Neuronal stem cell (in vitro differentiated cells): ENCODE measurements at regions not wholly inside any gene's neighbourhood (a gene's known extent, or its start where the extent isn't known, plus 50 kb on each side); places are given as distances from the start of the nearest gene placed in this dataset.
"Not testable (repeated sequence)": the region's sequence is repeated elsewhere in the genome, so short reads cannot be mapped to it uniquely, and the experiment has no call there.

Experiments
- DNase-seq: peaks from one replicate; pipeline ENCODE4 v3.0.0-alpha.2; 2013; ENCODE audit warnings: low spot score
- H2AFZ ChIP-seq: one replicate; pipeline ENCODE4 v1.6.1; 2013; ENCODE audit warnings: mild to moderate bottlenecking, low read length, inconsistent platforms
- H2AK5ac ChIP-seq: 2 replicates; pipeline ENCODE4 v1.6.1; 2013; ENCODE audit warnings: low read depth, mild to moderate bottlenecking, inconsistent platforms, low read length, moderate library complexity, mixed read lengths
- H2BK120ac ChIP-seq: 2 replicates; pipeline ENCODE4 v1.6.1; 2013; ENCODE audit warnings: low read depth, mild to moderate bottlenecking, inconsistent platforms, low read length, moderate library complexity, mixed read lengths
- H2BK12ac ChIP-seq: one replicate; pipeline ENCODE4 v1.6.1; 2013; ENCODE audit warnings: low read length, inconsistent platforms
- H2BK15ac ChIP-seq: 2 replicates; pipeline ENCODE4 v1.6.1; 2013; ENCODE audit warnings: mild to moderate bottlenecking, low read length, inconsistent platforms, mixed read lengths
- H2BK5ac ChIP-seq: one replicate; pipeline ENCODE4 v1.6.1; 2013; ENCODE audit warnings: inconsistent platforms, mild to moderate bottlenecking, low read length, moderate library complexity
- H3K14ac ChIP-seq: one replicate; pipeline ENCODE4 v1.6.1; 2013; ENCODE audit warnings: low read length, inconsistent platforms
- H3K18ac ChIP-seq: 2 replicates; pipeline ENCODE4 v1.6.1; 2013; ENCODE audit warnings: low read length, inconsistent platforms
- H3K23ac ChIP-seq: 2 replicates; pipeline ENCODE4 v1.6.1; 2013; ENCODE audit warnings: low read depth, mild to moderate bottlenecking, mixed read lengths, low read length, inconsistent platforms; ENCODE audit not compliant: poor library complexity
- H3K27ac ChIP-seq: replicated peaks from 3 replicates; pipeline ENCODE4 v1.5.1; 2013; ENCODE audit warnings: low read length, inconsistent platforms
- H3K27me3 ChIP-seq, 3 experiments: 2 replicates each; pipeline ENCODE4 v1.6.1; 2013; ENCODE audit warnings: low read length in 3 of 3, mild to moderate bottlenecking in 2 of 3, inconsistent platforms in 1 of 3, low read depth in 1 of 3, mixed read lengths in 1 of 3, moderate library complexity in 1 of 3; ENCODE audit not compliant: control insufficient read depth in 3 of 3, insufficient read depth in 3 of 3
- H3K36me3 ChIP-seq, 2 donors: replicated peaks in 1 of 2; 2 replicates each; pipeline ENCODE4 v1.6.1; 2013; ENCODE audit warnings: low read length in 2 of 2; ENCODE audit not compliant: control insufficient read depth in 2 of 2, insufficient read depth in 2 of 2
- H3K4ac ChIP-seq: 2 replicates; pipeline ENCODE4 v1.6.1; 2013; ENCODE audit warnings: inconsistent platforms, mild to moderate bottlenecking, low read length, moderate library complexity
- H3K4me1 ChIP-seq, 2 donors: 1 replicate in 1 of 2; 2 replicates in 1 of 2; pipeline ENCODE4 v1.6.1; 2013; ENCODE audit warnings: low read length in 2 of 2, low read depth in 1 of 2; ENCODE audit not compliant: control insufficient read depth in 2 of 2, insufficient read depth in 1 of 2
- H3K4me2 ChIP-seq: one replicate; pipeline ENCODE4 v1.6.1; 2013; ENCODE audit warnings: mild to moderate bottlenecking, low read length, inconsistent platforms; ENCODE audit not compliant: insufficient read depth, poor library complexity, severe bottlenecking
- H3K4me3 ChIP-seq, 2 donors: 2 replicates each; pipeline ENCODE4 v1.5.1; 2013; ENCODE audit warnings: low read length in 2 of 2, mild to moderate bottlenecking in 2 of 2, inconsistent platforms in 1 of 2, moderate library complexity in 1 of 2
- H3K79me1 ChIP-seq: one replicate; pipeline ENCODE4 v1.6.1; 2013; ENCODE audit warnings: low read depth, mild to moderate bottlenecking, inconsistent platforms, low read length, moderate library complexity
- H3K9ac ChIP-seq: one replicate; pipeline ENCODE4 v1.6.1; 2013; ENCODE audit warnings: mild to moderate bottlenecking, low read depth, low read length, inconsistent platforms; ENCODE audit not compliant: poor library complexity
- H3K9me3 ChIP-seq, 2 donors: replicated peaks in 1 of 2; 2 replicates each; pipeline versions ENCODE3 to v1.6.1; 2013; ENCODE audit warnings: low read length in 2 of 2, mild to moderate bottlenecking in 2 of 2, inconsistent platforms in 1 of 2, low read depth in 1 of 2, mixed read lengths in 1 of 2, moderate library complexity in 1 of 2; ENCODE audit not compliant: control insufficient read depth in 2 of 2, insufficient read depth in 1 of 2
- H4K8ac ChIP-seq: one replicate; pipeline ENCODE4 v1.6.1; 2013; ENCODE audit warnings: low read depth, mild to moderate bottlenecking, inconsistent platforms, low read length, moderate library complexity
- H4K91ac ChIP-seq: one replicate; pipeline ENCODE4 v1.6.1; 2013; ENCODE audit warnings: low read length, low read depth, mild to moderate bottlenecking, inconsistent platforms; ENCODE audit not compliant: poor library complexity
- WGBS, 2 donors: extraction: QIAGEN DNeasy Blood & Tissue Kit; methylation state at CpG; one replicate each; pipeline ENCODE4 v1.1.7; 2013; ENCODE audit warnings: missing lambda C conversion rate in 2 of 2, mixed read lengths in 1 of 2; ENCODE audit not compliant: insufficient read length in 2 of 2, insufficient replicate concordance in 1 of 2; ENCODE audit errors: extremely low coverage in 2 of 2; 5-methylcytosine and 5-hydroxymethylcytosine counted together

DNA sequence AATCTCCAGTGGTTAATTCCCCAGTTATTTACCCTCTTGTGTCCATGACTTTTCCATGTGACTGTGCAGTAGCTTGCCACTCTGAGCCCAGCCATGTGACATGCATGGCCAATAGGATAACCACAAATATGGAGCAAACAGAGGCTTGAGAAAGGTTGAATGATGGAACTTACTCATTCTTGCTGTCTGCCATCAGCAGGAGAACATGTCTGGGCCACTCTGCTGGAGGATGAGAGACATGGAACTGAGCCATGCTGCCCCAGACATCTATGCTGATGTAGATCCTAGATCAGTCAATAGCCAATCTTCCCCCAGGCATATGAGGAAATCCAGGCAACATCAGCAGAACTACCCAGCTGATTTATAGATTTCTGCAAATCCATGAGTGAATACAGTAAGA lies 992.3 kb upstream of the FANCL start:
- Histone ChIP-seq H2AFZ (no peak overlapping the region), H2AK5ac (no peak overlapping the region), H3K36me3 (no peaks in the 10 kb centered on the region), H3K14ac (no peak overlapping the region), H4K8ac (no peak overlapping the region), H3K23ac (no peak overlapping the region), H2BK5ac (no peak overlapping the region), H3K4me3 (no peak overlapping the region), H3K9ac (no peak overlapping the region), H3K18ac (no peak overlapping the region), H3K4me1 (no peaks in the 10 kb centered on the region), H3K4me2 (no peak overlapping the region), H3K4ac (no peak overlapping the region), H2BK120ac (no peak overlapping the region), H3K27me3 (peaks cover 0 to 2% (median 0%) of the 10 kb centered on the region in 3 experiments), H3K9me3 (no peaks in the 10 kb centered on the region), H3K79me1 (no peaks in the 10 kb centered on the region), H3K27ac (no peak overlapping the region), H2BK15ac (no peak overlapping the region), H2BK12ac (no peak overlapping the region), H4K91ac (no peak overlapping the region)
- DNase-seq, result no peak

DNA sequence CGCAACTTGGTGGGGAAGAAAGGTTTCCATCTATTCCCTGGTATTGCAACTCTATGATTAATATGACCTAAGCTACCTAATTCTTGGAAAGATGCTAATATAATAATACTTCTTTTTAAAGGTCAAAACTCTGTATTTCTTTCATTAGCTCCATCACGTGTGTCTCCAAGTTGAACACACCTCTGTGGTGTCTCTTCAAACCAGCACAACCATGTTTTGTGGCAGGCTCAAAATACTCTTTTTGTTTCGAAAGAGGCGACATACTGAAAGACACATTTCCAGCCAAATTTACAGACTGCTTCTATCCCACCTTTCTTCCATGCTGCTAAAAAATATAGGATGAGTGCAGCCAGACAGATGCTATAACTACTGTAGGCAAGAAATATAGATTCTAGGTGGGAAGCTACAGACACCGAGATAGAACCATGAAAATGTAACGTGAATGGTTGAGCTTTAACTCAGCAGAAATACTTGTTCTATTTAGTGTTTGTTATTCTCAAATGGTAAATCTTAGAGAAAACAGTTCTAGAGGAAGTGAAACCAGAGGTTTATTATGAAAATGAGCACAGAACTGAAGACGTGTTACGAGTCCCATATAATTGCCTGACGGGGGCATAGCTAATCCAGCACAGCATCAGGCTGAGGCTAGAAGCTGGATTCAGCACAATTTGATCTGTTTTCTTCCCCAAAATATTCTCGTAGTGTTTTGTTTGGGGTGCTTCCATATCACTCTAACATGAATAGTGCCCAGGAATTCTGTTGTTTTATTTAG lies 991.5 kb upstream of the FANCL start:
- WGBS, 2 donors, result no CpG with 5 or more reads among the region's 10 CpGs
- Histone ChIP-seq H3K18ac (no peak overlapping the region), H3K4ac (no peak overlapping the region), H3K27ac (no peak overlapping the region), H3K4me2 (no peak overlapping the region), H3K27me3 (peaks cover 0 to 2% (median 0%) of the 10 kb centered on the region in 3 experiments), H2BK15ac (no peak overlapping the region), H2AK5ac (no peak overlapping the region), H3K23ac (no peak overlapping the region), H2AFZ (no peak overlapping the region), H2BK12ac (no peak overlapping the region), H3K9me3 (no peaks in the 10 kb centered on the region), H4K8ac (no peak overlapping the region), H3K4me3 (no peak overlapping the region), H3K4me1 (peaks cover 0 to 2% of the 10 kb centered on the region in 2 donors), H3K36me3 (no peaks in the 10 kb centered on the region), H2BK120ac (no peak overlapping the region), H3K79me1 (no peaks in the 10 kb centered on the region), H2BK5ac (no peak overlapping the region), H4K91ac (no peak overlapping the region), H3K9ac (no peak overlapping the region), H3K14ac (no peak overlapping the region)
- no peak for DNase-seq

DNA sequence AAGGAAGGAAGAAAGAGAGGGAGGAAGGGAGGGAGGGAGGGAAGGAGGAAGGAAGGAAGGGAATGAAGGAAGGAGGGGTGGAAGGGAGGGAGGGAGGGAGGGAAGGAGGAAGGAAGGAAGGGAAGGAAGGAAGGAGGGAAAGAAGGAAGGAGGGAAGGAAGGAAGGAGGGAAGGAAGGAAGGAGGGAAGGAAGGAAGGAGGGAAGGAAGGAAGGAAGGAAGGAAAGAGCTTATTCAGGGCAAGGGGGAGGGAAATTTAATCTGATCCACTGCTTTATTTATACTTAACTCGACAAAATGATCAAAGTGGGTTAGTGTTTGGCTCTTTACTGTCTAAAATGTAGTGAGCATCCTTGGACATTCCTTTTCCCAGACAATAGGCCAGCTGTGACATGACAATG lies 985.2 kb upstream of the FANCL start:
- not testable (repeated sequence) for H4K91ac ChIP-seq, H2BK15ac ChIP-seq, H3K4me2 ChIP-seq, H3K27ac ChIP-seq, H3K4ac ChIP-seq, H3K23ac ChIP-seq, H3K14ac ChIP-seq, H3K9me3 ChIP-seq, H3K4me3 ChIP-seq, H3K18ac ChIP-seq, H2AK5ac ChIP-seq, H2AFZ ChIP-seq, DNase-seq, H3K4me1 ChIP-seq, H2BK120ac ChIP-seq, H3K36me3 ChIP-seq, H2BK5ac ChIP-seq, H2BK12ac ChIP-seq, H3K27me3 ChIP-seq, H3K79me1 ChIP-seq, H4K8ac ChIP-seq, H3K9ac ChIP-seq
- no CpG with 5 or more reads among the region's 1 CpG for WGBS, 2 donors

DNA sequence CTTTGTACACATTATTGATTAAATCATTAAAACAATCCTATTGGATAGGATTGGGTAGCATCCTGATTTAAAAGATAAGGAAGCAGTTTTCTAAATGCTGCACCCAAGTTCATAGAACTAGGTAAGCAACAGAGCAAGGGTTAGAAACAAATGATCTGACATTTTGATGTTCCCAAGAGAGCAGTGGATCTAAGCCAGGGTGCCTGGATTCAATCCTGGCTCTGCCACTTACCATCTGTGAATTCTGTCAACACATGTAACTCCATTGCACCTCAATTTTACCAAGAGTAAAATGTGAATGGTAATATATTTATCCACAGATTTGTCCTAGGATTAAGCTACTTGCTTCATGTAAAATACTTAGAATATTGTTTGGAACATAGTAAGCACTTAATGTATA lies 982.6 kb upstream of the FANCL start:
- Histone ChIP-seq H2AK5ac (no peak overlapping the region), H3K18ac (no peak overlapping the region), H3K14ac (no peak overlapping the region), H3K4me3 (no peak overlapping the region), H4K91ac (no peak overlapping the region), H2BK5ac (no peak overlapping the region), H3K9me3 (no peaks in the 10 kb centered on the region), H2BK12ac (no peak overlapping the region), H2BK120ac (no peak overlapping the region), H2AFZ (no peak overlapping the region), H3K4me2 (no peak overlapping the region), H3K27ac (no peak overlapping the region), H3K4ac (no peak overlapping the region), H3K27me3 (no peaks in the 10 kb centered on the region), H4K8ac (no peak overlapping the region), H3K79me1 (no peaks in the 10 kb centered on the region), H3K23ac (no peak overlapping the region), H3K36me3 (no peaks in the 10 kb centered on the region), H3K4me1 (peaks cover 0 to 2% of the 10 kb centered on the region in 2 donors), H3K9ac (no peak overlapping the region), H2BK15ac (no peak overlapping the region)
- DNase-seq, result no peak
